ENCODE measurements at regions not wholly inside any gene's neighbourhood (a gene's known extent, or its start where the extent isn't known, plus 50 kb on each side); places are given as distances from the start of the nearest gene placed in this dataset.

GRCh38 chr3:77859156-77859555 lies 819.3 kb downstream of the ROBO2 start:
- no peak for DNase-seq (ENCODE audit: low read depth, low spot score)

- DNase-seq (ENCODE audit: low read depth, low spot score) = no peak
Observed at GRCh38 chr3:77868725-77869124, 828.8 kb downstream of the ROBO2 start.

- no peak for DNase-seq (ENCODE audit: low read depth, low spot score)
Observed at GRCh38 chr3:77869423-77869822, 829.5 kb downstream of the ROBO2 start.

GRCh38 chr3:77871436-77871835 lies 831.5 kb downstream of the ROBO2 start:
- DNase-seq (ENCODE audit: low read depth, low spot score) = no peak

GRCh38 chr3:77873598-77873997 lies 833.7 kb downstream of the ROBO2 start:
- no peak for DNase-seq (ENCODE audit: low read depth, low spot score)

- no peak for DNase-seq (ENCODE audit: low read depth, low spot score)
Observed at GRCh38 chr3:77885381-77885780, 845.5 kb downstream of the ROBO2 start.

GRCh38 chr3:77887611-77888010 lies 847.7 kb downstream of the ROBO2 start:
- DNase-seq (ENCODE audit: low read depth, low spot score) = no peak

- DNase-seq (ENCODE audit: low read depth, low spot score) = no peak
Observed at GRCh38 chr3:77889616-77890015, 849.7 kb downstream of the ROBO2 start.

- no peak for DNase-seq (ENCODE audit: low read depth, low spot score)
Observed at GRCh38 chr3:77898621-77899020, 858.7 kb downstream of the ROBO2 start.

GRCh38 chr3:77902675-77903074 lies 862.8 kb downstream of the ROBO2 start:
- no peak for DNase-seq (ENCODE audit: low read depth, low spot score)

- DNase-seq (ENCODE audit: low read depth, low spot score) = peak; percentile 65
Observed at GRCh38 chr3:77906102-77906709, 866.3 kb downstream of the ROBO2 start.

GRCh38 chr3:77913524-77914174 lies 873.8 kb downstream of the ROBO2 start:
- DNase-seq (ENCODE audit: low read depth, low spot score) = no peak

GRCh38 chr3:77915336-77915735 lies 875.4 kb downstream of the ROBO2 start:
- DNase-seq (ENCODE audit: low read depth, low spot score) = no peak

GRCh38 chr3:77917225-77917624 lies 877.3 kb downstream of the ROBO2 start:
- DNase-seq (ENCODE audit: low read depth, low spot score) = no peak

GRCh38 chr3:77919244-77919643 lies 879.3 kb downstream of the ROBO2 start:
- no peak for DNase-seq (ENCODE audit: low read depth, low spot score)

GRCh38 chr3:77931255-77932009 lies 891.5 kb downstream of the ROBO2 start:
- no peak for DNase-seq (ENCODE audit: low read depth, low spot score)

- no peak for DNase-seq (ENCODE audit: low read depth, low spot score)
Observed at GRCh38 chr3:77932926-77933325, 893.0 kb downstream of the ROBO2 start.

- no peak for DNase-seq (ENCODE audit: low read depth, low spot score)
Observed at GRCh38 chr3:77933926-77934325, 894.0 kb downstream of the ROBO2 start.

- no peak for DNase-seq (ENCODE audit: low read depth, low spot score)
Observed at GRCh38 chr3:77935418-77935817, 895.5 kb downstream of the ROBO2 start.

- DNase-seq (ENCODE audit: low read depth, low spot score) = no peak
Observed at GRCh38 chr3:77939726-77940125, 899.8 kb downstream of the ROBO2 start.

- no peak for DNase-seq (ENCODE audit: low read depth, low spot score)
Observed at GRCh38 chr3:77943598-77943997, 903.7 kb downstream of the ROBO2 start.

- no peak for DNase-seq (ENCODE audit: low read depth, low spot score)
Observed at GRCh38 chr3:77945320-77945719, 905.4 kb downstream of the ROBO2 start.

GRCh38 chr3:77947671-77948070 lies 907.8 kb downstream of the ROBO2 start:
- DNase-seq (ENCODE audit: low read depth, low spot score) = no peak
